Caco-2 (cell line): ENCODE measurements at regions not wholly inside any gene's neighbourhood (a gene's known extent, or its start where the extent isn't known, plus 50 kb on each side); places are given as distances from the start of the nearest gene placed in this dataset.

Experiments used
- BruUV-seq: library from RNA; stranded (reverse); fragments of 400-500 nt; replicated peaks from 2 replicates; lab custom pipeline; 2021; lab: Mats Ljungman, UMichigan
- CTCF ChIA-PET: fragments of 300-600 bp; sonication (Branson Sonifier 250); formaldehyde crosslinking; loops from one replicate; lab custom pipeline; 2022; ENCODE audit warnings: antibody characterized with exemption; lab: Charles Lee
- POLR2A ChIA-PET: fragments of 300-600 bp; sonication (Branson Sonifier 250); formaldehyde crosslinking; loops from one replicate; lab custom pipeline; 2022; ENCODE audit warnings: antibody characterized with exemption; lab: Charles Lee
- DNase-seq, 2 experiments: peaks; one replicate each; pipeline versions ENCODE4 v3.0.0 to v3.0.0-alpha.2; 2020 to 2022
- H3K27me3 ChIP-seq: replicated peaks from 2 replicates; pipeline ENCODE4 v1.6.0; 2011; ENCODE audit warnings: low read length; ENCODE audit not compliant: control insufficient read depth, insufficient read depth
- H3K36me3 ChIP-seq: 2 replicates; pipeline ENCODE4 v1.5.1; 2011; ENCODE audit warnings: low read length; ENCODE audit not compliant: control insufficient read depth, insufficient read depth
- H3K4me1 ChIP-seq: fragments of 250-450 bp; sonication (Bioruptor Pico); 2 replicates; pipeline ENCODE4 v1.5.1; 2020; ENCODE audit warnings: mild to moderate bottlenecking
- H3K4me3 ChIP-seq: 2 replicates; pipeline ENCODE4 v1.5.1; 2011; ENCODE audit warnings: low read depth, mild to moderate bottlenecking, control low read depth, low read length
- H3K9me3 ChIP-seq: fragments of 250-450 bp; sonication (Bioruptor Pico); 2 replicates; pipeline ENCODE4 v1.5.1; 2020; ENCODE audit warnings: mild to moderate bottlenecking, moderate library complexity
- H3K27ac Mint-ChIP-seq: one replicate; pipeline ENCODE4 v1.8.0; 2022; ENCODE audit warnings: mixed read lengths; ENCODE audit not compliant: unreplicated experiment
- H3K27me3 Mint-ChIP-seq: one replicate; pipeline ENCODE4 v1.8.0; 2022; ENCODE audit warnings: mixed read lengths; ENCODE audit not compliant: insufficient read depth, unreplicated experiment
- H3K36me3 Mint-ChIP-seq: one replicate; pipeline ENCODE4 v1.8.0; 2022; ENCODE audit warnings: mild to moderate bottlenecking, mixed read lengths; ENCODE audit not compliant: insufficient read depth, unreplicated experiment
- H3K4me1 Mint-ChIP-seq: one replicate; pipeline ENCODE4 v1.8.0; 2022; ENCODE audit warnings: low read depth, mixed read lengths; ENCODE audit not compliant: unreplicated experiment
- H3K4me3 Mint-ChIP-seq: one replicate; pipeline ENCODE4 v1.8.0; 2022; ENCODE audit warnings: mild to moderate bottlenecking, moderate library complexity, mixed read lengths; ENCODE audit not compliant: unreplicated experiment
- H3K9me3 Mint-ChIP-seq: one replicate; pipeline ENCODE4 v1.8.0; 2022; ENCODE audit warnings: mixed read lengths; ENCODE audit not compliant: unreplicated experiment
- intact Hi-C: fragments of 100-400 bp; cut with micrococcal nuclease; formaldehyde crosslinking; loops from one replicate; pipeline ENCODE4 v1.10.0; 2022; ENCODE audit not compliant: unreplicated experiment
- TF ChIP-seq, protein P1 (sequence below), 2 experiments: fragments of 200-600 bp in 1 of 2; IDR thresholded peaks; 1 replicate in 1 of 2; 2 replicates in 1 of 2; pipeline versions ENCODE4 v1.5.1 to v1.8.0; 2011 to 2022; ENCODE audit warnings: antibody characterized with exemption in 1 of 2, control low read depth in 1 of 2, inconsistent platforms in 1 of 2, low read depth in 1 of 2, low read length in 1 of 2, mild to moderate bottlenecking in 1 of 2, moderate library complexity in 1 of 2; ENCODE audit not compliant: insufficient read depth in 1 of 2, severe bottlenecking in 1 of 2, unreplicated experiment in 1 of 2

DNA sequence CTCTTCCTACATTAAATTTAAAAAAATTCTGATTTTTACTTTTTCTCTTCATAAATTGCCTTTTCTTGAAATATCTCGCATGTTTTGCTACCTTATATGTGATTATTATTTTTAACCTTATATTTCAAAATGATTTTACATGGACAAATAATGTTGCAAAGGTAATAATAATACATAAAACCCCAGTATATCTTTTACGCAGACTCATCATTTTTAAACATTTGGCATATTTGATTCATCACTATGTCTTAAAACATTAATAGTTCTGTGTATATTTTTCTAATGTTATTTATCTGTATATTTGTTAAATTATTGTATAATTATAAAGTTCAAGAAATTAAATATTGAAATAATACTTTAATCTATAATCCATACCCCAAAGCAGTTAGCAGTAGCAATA, 350.8 kb downstream of the RPL10L start:
- POLR2A ChIA-PET = no interaction called here
- Mint-ChIP-seq H3K9me3 (no peaks in the 10 kb centered on the region), H3K27ac (no peak overlapping the region), H3K36me3 (no peaks in the 10 kb centered on the region), H3K27me3 (no peaks in the 10 kb centered on the region), H3K4me1 (no peaks in the 10 kb centered on the region), H3K4me3 (no peak overlapping the region)
- intact Hi-C loops = no loop called here
- Histone ChIP-seq H3K4me1 (no peaks in the 10 kb centered on the region), H3K36me3 (no peaks in the 10 kb centered on the region), H3K9me3 (no peaks in the 10 kb centered on the region), H3K4me3 (no peak overlapping the region), H3K27me3 (no peaks in the 10 kb centered on the region)
- CTCF ChIA-PET = no interaction called here
- DNase-seq = no peak
- TF ChIP-seq, protein P1, sequence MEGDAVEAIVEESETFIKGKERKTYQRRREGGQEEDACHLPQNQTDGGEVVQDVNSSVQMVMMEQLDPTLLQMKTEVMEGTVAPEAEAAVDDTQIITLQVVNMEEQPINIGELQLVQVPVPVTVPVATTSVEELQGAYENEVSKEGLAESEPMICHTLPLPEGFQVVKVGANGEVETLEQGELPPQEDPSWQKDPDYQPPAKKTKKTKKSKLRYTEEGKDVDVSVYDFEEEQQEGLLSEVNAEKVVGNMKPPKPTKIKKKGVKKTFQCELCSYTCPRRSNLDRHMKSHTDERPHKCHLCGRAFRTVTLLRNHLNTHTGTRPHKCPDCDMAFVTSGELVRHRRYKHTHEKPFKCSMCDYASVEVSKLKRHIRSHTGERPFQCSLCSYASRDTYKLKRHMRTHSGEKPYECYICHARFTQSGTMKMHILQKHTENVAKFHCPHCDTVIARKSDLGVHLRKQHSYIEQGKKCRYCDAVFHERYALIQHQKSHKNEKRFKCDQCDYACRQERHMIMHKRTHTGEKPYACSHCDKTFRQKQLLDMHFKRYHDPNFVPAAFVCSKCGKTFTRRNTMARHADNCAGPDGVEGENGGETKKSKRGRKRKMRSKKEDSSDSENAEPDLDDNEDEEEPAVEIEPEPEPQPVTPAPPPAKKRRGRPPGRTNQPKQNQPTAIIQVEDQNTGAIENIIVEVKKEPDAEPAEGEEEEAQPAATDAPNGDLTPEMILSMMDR (IDR thresholded peaks at IDR 0.05; ENCODE audit: insufficient read depth in 1 of 2, low read depth in 1 of 2, low read length in 1 of 2, severe bottlenecking in 1 of 2, unreplicated experiment in 1 of 2) = no peak
- no TSS peak for BruUV-seq

DNA sequence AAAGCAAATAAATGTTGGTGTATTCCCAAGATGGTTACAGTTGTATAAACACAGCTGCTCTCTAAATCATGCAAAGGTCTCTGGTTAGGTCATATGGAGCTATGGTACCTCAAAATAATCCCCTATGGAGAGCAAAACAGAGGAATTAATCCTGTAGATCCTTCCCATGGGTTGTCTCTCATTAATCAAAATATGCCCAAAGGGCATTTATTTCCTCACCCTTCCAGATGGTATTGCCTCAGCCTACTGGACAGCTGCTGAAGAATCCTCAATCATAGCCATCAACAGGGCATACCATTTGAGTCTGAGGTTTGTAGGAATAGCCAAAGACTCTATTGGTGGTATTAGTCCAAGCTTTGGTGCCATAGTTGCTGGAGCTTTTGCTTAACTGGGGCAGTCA, 360.9 kb downstream of the RPL10L start:
- no peaks in the 10 kb centered on the region for H3K36me3 ChIP-seq
- Mint-ChIP-seq H3K9me3 (no peaks in the 10 kb centered on the region), H3K27me3 (no peaks in the 10 kb centered on the region), H3K4me3 (no peak overlapping the region), H3K27ac (no peak overlapping the region), H3K4me1 (no peaks in the 10 kb centered on the region), H3K36me3 (no peaks in the 10 kb centered on the region)
- CTCF ChIA-PET = no interaction called here
- no peaks in the 10 kb centered on the region for H3K4me1 ChIP-seq
- POLR2A ChIA-PET = no interaction called here
- no peaks in the 10 kb centered on the region for H3K9me3 ChIP-seq
- no peak overlapping the region for H3K4me3 ChIP-seq
- H3K27me3 ChIP-seq = no peaks in the 10 kb centered on the region
- no peak for DNase-seq
- no TSS peak for BruUV-seq
- intact Hi-C loops = no loop called here
- TF ChIP-seq, protein P1 (IDR thresholded peaks at IDR 0.05; ENCODE audit: insufficient read depth in 1 of 2, low read depth in 1 of 2, low read length in 1 of 2, severe bottlenecking in 1 of 2, unreplicated experiment in 1 of 2) = no peak

DNA sequence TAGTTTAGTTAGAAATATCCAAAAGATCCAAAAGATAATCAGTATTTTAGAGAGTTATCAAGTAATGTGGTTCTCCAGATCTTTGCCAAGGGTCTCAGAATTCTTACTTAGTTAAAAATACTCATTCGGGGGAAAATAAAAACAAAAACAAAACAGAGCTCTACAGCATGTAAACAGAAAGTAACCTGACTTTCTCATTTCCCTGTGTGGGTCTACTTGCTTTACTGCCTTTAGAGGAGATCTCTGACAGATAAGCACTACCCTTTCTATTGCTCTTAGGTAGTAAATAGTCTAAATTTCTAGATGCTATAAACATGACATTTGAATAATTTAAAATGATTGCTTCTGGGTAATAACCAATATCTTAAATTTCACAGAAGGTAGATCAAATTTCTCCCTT, 371.8 kb downstream of the RPL10L start:
- TF ChIP-seq, protein P1 (IDR thresholded peaks at IDR 0.05; ENCODE audit: insufficient read depth in 1 of 2, low read depth in 1 of 2, low read length in 1 of 2, severe bottlenecking in 1 of 2, unreplicated experiment in 1 of 2) = no peak
- no peaks in the 10 kb centered on the region for H3K36me3 Mint-ChIP-seq
- no peaks in the 10 kb centered on the region for H3K27me3 ChIP-seq

More for the DNA sequence above, 371.8 kb downstream of the RPL10L start:
- H3K4me1 ChIP-seq = no peaks in the 10 kb centered on the region
- Mint-ChIP-seq H3K9me3 (no peaks in the 10 kb centered on the region), H3K27me3 (no peaks in the 10 kb centered on the region), H3K27ac (no peak overlapping the region), H3K4me1 (no peaks in the 10 kb centered on the region), H3K4me3 (no peak overlapping the region)
- H3K9me3 ChIP-seq = no peaks in the 10 kb centered on the region
- intact Hi-C loops = no loop called here
- no peaks in the 10 kb centered on the region for H3K36me3 ChIP-seq
- ChIA-PET CTCF (no interaction called here), POLR2A (no interaction called here)
- H3K4me3 ChIP-seq = no peak overlapping the region
- no TSS peak for BruUV-seq
- DNase-seq = no peak
